H4 (cell line): ENCODE measurements at regions not wholly inside any gene's neighbourhood (a gene's known extent, or its start where the extent isn't known, plus 50 kb on each side); places are given as distances from the start of the nearest gene placed in this dataset.
"Not testable (repeated sequence)": the region's sequence is repeated elsewhere in the genome, so short reads cannot be mapped to it uniquely, and the experiment has no call there.

Source experiments
- DNase-seq: peaks from one replicate; pipeline ENCODE4 v3.0.0-alpha.2; 2015; ENCODE audit warnings: low spot score

- DNase-seq: no peak
Observed at GRCh38 chr2:31813016-31813415, 197.8 kb downstream of the MEMO1 start.

DNA sequence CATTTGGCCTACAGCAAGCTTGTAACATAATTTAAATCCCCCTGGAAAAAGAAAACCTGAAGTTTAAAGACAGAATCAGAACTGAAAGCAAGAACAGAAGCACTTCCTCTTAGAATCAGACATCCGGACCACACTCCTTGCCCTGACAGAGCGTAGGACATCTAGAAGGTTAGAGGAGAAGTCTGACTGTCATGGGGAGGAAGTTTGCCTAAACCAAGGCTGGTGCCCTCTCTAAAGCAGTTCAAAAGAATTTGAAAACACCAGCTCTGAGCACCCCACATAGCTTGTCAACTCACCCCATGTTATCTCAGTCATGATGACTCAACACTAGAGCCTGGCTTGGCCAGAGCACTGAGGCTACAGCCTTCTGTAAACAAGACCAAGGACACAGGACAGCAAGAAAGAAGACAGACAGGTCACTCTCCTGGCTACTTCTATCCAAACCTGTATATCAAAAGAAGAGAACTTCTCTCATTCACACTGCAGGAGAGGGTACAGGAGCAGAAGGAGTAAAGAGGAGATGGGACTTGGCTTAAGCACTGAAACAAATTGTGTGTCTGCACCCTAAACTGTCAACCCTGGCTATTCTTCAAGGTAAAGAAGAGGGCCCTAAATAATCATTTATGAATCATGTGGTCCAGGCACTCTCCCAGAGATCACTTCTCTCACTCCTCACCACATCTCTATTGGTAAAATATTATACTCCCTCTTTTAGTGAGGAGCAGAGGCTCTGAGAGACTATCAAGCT lies 198.6 kb downstream of the MEMO1 start:
- DNase-seq: no peak

GRCh38 chr2:31811482-31811881 lies 199.3 kb downstream of the MEMO1 start:
- no peak for DNase-seq

DNA sequence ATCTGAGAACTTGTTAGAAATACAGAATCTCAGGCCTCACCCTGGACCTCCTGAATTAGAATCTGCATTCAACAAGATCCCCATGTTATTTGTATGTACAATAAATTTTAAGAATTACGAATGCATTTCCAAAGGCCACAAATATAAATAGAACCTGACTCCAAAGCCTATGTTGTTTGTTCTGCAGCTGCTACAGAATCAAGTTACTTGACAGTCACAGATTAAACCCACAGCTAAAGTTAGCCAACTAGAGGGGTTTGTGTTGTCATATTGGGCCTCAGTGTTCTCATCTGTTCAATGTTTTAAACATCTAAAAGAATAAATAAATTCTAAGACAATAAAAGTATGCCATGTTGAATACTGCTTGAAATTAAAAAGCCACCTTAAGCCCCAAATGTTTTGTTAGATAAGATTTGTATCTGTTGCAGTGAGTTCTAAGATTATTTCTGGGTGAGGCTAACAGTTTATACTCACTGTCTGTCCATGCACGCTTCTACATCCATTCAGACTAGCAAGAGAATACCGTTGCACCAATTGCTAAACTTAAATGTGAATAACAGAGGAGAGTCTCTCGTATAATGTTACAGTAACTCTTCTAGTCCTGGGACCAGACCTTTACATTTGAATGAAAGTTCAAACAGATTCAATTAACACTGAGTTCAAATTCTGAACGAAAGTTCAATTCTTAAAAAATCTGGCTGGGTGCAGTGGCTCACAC lies 200.4 kb downstream of the MEMO1 start:
- no peak for DNase-seq

- no peak for DNase-seq
Observed at GRCh38 chr2:31805688-31806087, 205.1 kb downstream of the MEMO1 start.

DNA sequence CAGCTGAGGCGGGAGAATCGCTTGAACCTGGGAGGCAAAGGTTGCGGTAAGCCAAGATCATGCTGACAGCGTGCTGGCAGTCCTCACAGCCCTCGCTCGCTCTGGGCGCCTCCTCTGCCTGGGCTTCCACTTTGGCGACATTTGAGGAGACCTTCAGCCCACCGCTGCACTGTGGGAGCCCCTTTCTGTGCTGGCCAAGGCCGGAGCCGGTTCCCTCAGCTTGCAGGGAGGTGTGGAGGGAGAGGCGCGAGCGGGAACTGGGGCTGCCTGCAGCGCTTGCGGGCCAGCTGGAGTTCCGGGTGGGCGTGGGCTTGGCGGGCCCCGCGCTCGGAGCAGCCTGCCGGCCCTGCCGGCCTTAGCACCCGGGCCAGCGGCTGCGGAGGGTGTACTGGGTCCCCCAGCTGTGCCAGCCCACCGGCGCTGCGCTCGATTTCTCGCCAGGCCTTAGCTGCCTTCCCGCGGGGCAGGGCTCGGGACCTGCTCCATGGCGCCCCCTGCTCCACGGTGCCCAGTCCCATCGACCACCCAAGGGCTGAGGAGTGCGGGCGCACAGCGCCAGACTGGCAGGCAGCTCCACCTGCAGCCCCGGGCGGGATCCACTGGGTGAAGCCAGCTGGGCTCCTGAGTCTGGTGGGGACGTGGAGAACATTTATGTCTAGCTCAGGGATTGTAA lies 207.2 kb downstream of the MEMO1 start:
- DNase-seq: not testable (repeated sequence)

DNA sequence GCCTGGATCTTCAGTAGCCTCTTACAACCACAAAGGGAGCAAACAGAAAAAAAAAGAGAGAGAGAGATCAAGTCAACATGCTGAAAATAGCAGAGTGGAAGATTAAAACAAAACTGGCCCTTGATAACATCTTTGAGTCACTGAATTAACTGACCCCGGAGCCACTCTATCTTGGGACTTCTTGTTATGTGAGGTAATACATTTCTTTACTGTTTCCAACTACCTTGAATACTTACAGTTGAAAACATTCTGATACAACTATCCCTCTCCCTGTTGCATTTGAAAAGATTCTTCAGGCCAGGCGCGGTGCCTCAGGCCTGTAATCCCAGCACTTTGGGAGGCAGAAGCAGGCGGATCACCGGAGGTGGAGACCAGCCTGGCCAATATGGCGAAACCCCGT lies 208.1 kb downstream of the MEMO1 start:
- DNase-seq: no peak

GRCh38 chr2:31799282-31799681 lies 211.5 kb downstream of the MEMO1 start:
- DNase-seq: not testable (repeated sequence)

DNA sequence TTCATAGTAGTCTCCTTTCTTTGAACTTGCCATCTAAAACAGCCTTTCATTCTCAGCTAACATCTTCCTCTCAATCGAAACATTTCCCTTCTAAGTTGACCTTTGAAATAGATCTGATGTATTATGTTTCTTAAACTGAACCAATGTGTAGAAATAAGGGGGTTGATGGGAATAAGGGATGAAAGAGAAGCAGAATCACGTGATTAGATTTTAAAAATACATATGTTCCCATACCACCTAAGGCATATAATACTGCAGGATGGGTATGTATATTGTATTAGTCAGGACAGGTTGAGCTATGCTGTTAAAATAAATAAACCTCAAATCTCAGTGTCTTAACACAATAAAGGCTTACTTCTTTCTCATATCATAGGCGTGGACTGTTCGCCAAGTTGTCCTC lies 207.5 kb upstream of the SRD5A2 start:
- DNase-seq: no peak

DNA sequence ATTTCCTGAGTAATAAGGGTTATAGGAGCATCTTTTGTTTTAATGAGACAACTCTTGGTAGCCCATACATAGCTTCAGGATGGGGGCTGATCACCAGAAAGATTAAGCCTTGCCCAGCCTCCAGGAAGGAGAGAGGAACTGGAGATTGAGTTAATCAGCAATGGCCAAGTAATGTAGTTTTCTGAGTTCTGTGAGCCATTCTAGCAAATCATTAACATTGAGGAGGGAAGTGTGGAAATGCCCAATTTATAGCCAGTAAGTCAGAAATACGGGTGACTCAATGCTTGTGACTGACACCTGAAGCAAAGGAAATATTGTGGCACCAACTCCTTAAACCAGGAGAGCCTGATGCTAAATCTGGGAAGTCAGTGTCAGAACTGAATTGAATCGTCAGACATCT lies 205.1 kb upstream of the SRD5A2 start:
- DNase-seq: no peak

DNA sequence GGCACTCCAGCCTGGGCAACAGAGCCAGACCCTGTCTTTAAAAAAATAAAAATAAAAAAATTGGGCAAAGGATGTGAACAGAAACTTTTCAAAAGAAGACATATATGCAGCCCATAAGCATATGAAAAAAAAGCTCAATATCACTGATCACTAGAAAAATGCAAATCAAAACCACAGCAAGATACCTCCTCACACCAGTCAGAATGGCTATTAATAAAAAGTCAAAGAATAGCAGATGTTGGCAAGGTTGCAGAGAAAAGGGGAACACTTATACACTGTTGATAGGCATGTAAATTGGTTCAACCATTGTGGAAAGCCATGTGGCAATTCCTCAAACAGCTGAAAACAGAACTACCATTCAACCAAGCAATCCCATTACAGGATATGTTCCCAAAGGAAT lies 204.1 kb upstream of the SRD5A2 start:
- no peak for DNase-seq

DNA sequence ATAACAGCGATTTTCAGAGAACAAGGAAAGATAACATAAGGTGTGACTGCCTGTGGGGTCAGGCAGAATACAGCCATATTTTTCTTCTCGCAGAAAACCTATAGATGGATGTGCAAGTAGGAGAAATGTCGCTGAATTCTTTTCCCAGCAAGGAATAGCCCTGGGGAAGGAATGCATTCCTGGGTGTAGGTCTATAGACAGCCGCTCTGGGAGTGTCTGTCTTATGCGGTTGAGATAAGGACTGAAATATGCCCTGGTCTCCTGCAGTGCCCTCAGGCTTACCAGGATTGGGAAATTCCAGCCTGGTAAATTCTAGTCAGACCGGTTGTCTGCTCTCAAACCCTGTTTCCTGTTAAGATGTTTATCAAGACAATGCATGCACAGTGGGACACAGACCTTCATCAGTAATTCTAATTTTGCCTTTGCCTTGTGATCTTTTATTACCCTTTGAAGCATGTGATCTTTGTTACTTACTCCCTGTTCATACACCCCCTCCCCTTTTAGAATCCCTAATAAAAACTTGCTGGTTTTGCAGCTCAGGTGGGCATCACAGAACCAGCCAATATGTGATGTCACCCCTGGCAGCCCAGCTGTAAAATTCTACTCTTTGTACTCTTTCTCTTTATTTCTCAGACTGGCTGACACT lies 202.8 kb upstream of the SRD5A2 start:
- DNase-seq: not testable (repeated sequence)

GRCh38 chr2:31778153-31778552 lies 197.4 kb upstream of the SRD5A2 start:
- no peak for DNase-seq

DNA sequence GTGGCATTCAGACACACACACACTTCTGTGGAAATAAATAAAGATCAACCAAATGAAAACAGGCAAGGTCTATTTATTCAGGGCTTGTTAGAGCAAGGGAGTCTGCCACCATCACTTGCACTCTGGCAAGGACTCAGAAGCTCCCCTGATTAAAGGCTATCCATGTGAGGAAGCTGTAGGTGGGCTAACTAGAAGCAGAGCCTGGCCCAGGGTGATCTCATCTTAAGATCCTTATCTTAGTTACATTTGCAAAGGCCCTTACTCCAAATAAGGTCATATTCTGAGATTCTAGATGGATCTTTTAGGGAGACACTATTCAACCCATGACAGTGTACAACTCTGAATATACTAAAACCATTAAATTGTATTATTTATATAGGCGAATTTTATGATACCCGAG lies 190.0 kb upstream of the SRD5A2 start:
- DNase-seq: no peak

- no peak for DNase-seq
Observed at GRCh38 chr2:31765078-31765945, 184.6 kb upstream of the SRD5A2 start.

- DNase-seq: no peak
Observed at GRCh38 chr2:31764169-31764568, 183.4 kb upstream of the SRD5A2 start.

GRCh38 chr2:31762085-31762484 lies 181.3 kb upstream of the SRD5A2 start:
- no peak for DNase-seq

DNA sequence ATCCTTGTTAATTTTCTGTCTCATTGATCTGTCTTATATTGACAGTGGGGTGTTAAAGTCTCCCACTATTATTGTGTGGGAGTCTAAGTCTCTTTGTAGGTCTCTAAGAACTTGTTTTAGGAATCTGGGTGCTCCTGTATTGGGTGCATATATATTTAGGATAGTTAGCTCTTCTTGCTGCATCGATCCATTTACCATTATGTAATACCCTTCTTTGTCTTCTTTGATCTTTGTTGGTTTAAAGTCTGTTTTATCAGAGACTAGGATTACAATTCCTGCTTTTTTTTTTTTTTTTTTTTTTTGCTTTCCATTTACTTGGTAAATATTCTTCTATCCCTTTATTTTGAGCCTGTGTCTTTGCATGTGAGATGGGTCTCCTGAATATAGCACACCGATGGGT lies 176.6 kb upstream of the SRD5A2 start:
- not testable (repeated sequence) for DNase-seq

DNA sequence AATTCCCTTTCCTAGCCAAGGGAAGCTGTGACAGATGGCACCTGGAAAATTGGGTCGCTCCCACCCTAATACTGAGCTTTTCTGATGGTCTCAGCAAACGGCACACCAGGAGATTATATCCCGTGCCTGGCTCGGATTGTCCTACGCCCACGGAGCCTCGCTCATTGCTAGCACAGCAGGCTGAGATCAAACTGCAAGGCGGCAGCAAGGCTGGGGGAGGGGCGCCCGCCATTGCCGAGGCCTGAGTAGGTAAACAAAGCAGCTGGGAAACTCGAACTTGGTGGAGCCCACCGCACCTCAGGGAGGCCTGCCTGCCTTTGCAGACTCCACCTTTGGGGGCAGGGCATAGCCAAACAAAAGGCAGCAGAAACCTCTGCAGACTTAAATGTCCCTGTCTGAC lies 168.0 kb upstream of the SRD5A2 start:
- not testable (repeated sequence) for DNase-seq

DNA sequence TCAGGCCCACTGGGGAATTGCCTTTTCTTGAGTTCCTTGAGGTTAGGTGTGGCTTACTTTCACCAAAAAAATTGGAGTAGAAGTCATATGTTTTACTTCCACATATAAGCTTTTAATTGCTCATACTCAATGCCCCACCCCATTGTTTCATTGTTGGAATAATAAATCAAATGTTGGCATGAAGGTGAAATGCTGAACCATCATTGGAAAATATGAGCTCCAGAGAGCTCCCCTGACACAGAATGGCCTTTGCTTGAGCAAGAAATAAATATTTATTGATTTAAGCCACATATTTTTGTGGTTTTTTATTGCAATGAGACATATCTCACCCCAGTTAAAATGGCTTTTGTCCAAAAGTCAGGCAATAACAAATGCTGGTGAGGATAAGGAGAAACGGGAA lies 167.3 kb upstream of the SRD5A2 start:
- no peak for DNase-seq

- DNase-seq: no peak
Observed at GRCh38 chr2:31739161-31739560, 158.4 kb upstream of the SRD5A2 start.
